ENCODE measurements at regions not wholly inside any gene's neighbourhood (a gene's known extent, or its start where the extent isn't known, plus 50 kb on each side); places are given as distances from the start of the nearest gene placed in this dataset.

DNA sequence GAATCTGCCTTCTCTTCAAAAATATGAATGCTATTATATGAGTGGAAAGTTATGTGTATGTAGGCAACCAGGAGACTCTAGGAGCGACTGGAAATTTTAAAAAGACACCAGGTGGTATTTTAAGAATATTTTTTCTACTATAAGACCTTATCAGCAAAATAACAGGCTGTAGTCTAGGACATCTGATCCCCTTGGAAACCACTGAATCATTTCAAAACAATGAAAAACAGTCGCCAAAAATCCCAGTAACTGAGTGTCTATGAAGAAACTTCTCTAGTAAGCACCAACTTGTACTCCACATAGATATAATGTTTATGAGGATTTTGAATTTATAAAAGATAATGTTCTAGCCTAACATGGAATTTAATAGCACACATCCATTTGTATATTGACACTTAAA, 358.5 kb downstream of the GPATCH2 start:
- TF ChIP-seq, protein P1, sequence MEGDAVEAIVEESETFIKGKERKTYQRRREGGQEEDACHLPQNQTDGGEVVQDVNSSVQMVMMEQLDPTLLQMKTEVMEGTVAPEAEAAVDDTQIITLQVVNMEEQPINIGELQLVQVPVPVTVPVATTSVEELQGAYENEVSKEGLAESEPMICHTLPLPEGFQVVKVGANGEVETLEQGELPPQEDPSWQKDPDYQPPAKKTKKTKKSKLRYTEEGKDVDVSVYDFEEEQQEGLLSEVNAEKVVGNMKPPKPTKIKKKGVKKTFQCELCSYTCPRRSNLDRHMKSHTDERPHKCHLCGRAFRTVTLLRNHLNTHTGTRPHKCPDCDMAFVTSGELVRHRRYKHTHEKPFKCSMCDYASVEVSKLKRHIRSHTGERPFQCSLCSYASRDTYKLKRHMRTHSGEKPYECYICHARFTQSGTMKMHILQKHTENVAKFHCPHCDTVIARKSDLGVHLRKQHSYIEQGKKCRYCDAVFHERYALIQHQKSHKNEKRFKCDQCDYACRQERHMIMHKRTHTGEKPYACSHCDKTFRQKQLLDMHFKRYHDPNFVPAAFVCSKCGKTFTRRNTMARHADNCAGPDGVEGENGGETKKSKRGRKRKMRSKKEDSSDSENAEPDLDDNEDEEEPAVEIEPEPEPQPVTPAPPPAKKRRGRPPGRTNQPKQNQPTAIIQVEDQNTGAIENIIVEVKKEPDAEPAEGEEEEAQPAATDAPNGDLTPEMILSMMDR (conservative IDR thresholded peaks at IDR 0.05; ENCODE audit: low read length): no peak
- TF ChIP-seq EZH2phosphoT487 (IDR thresholded peaks at IDR 0.05; ENCODE audit: borderline replicate concordance): no peak

Data from Loucy (cell line).